GM18907 (cell line): ENCODE measurements at regions not wholly inside any gene's neighbourhood (a gene's known extent, or its start where the extent isn't known, plus 50 kb on each side); places are given as distances from the start of the nearest gene placed in this dataset.
A peak's percentile ranks its signal among the peaks of the same experiment; 100 is the strongest.

Source experiments
- ATAC-seq: cut with Tn5 transposase; IDR thresholded peaks from one replicate; pipeline ENCODE4 v1.9.1; 2021; ENCODE audit warnings: mild to moderate bottlenecking, moderate library complexity; ENCODE audit not compliant: unreplicated experiment

GRCh38 chr4:23360718-23361117 is 529.1 kb downstream of the PPARGC1A start:
- ATAC-seq = no peak

GRCh38 chr4:23355258-23355657 is 534.6 kb downstream of the PPARGC1A start:
- ATAC-seq = no peak

DNA sequence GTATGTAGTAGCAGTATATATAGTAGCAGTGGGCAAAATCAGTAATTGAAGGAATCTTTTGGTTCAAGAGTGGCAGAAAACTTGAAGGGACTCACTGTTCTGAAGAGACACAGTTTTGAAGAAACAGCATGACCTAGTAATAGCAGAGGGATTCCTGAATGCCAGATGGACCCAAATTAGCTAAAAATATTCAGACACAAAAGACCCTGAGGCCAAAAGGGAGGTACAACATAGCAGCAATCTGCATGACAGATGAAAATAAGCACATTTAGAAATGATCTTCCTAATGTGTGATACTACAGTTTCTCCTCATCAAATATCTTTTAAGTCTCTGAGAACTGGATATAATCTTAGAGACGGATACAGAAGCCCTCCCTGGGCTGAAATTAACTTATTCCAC is 536.6 kb downstream of the PPARGC1A start:
- ATAC-seq = no peak

GRCh38 chr4:23348789-23349498 is 540.9 kb downstream of the PPARGC1A start:
- ATAC-seq = peak; percentile 65

GRCh38 chr4:23337292-23337691 is 552.6 kb downstream of the PPARGC1A start:
- ATAC-seq = no peak

GRCh38 chr4:23333946-23334878 is 555.6 kb downstream of the PPARGC1A start:
- ATAC-seq = peak; percentile 91

GRCh38 chr4:23333556-23333945 is 556.3 kb downstream of the PPARGC1A start:
- ATAC-seq = peak; percentile 8

- ATAC-seq = no peak
These were observed 557.5 kb downstream of the PPARGC1A start for GRCh38 chr4:23332313-23332712.

GRCh38 chr4:23327120-23327519 is 562.7 kb downstream of the PPARGC1A start:
- no peak for ATAC-seq

GRCh38 chr4:23324021-23324690 is 565.7 kb downstream of the PPARGC1A start:
- ATAC-seq = no peak

GRCh38 chr4:23323436-23323835 is 566.4 kb downstream of the PPARGC1A start:
- no peak for ATAC-seq

DNA sequence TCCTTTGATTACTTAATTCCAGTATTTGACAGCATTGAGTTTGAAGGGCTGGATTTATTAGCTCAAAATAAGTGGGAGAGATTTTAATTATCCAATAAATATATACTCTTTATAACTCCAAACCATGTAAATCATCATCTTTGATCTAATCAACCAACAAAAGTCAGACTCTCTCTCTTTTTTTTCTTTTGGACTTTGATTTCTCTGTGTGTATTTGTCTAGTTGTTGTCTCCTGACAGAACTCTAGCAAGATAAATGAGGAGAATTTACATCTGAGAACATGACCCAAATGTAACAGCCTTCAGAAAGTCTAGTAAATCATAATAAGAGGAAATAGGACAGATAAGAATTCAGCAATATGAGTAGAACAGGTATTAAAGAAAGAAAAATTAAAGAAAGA is 567.1 kb downstream of the PPARGC1A start:
- no peak for ATAC-seq

DNA sequence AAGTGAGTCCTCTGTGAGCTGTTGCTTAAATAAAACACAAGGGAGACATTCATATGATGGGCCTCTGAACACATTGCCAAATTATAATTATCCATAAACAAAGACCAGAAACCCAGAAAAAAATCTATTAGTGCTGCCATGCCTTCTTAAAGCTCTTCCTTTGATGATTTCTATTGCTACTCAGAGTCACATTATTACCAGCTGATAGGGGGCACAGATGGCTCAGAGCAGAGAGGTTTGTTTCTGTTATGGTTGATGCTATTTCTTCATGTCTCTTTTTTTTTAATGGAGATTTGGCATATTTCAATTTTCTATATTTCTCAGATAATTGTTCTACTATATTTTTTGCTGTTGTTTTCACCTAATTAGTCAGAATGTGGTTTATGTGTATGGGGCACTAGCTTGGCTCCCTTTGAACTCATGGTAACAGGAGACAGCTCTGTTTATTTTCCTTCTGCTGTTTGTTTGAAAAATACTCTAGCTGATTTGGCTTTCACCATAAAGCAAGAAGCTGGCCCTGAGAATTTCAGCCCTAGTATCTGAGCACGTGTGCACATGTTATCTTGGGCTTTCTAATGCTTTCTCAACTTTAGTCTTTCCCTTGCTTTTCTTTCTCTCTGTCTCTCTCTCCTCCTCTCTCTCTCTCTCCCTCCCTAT is 568.8 kb downstream of the PPARGC1A start:
- ATAC-seq = no peak

DNA sequence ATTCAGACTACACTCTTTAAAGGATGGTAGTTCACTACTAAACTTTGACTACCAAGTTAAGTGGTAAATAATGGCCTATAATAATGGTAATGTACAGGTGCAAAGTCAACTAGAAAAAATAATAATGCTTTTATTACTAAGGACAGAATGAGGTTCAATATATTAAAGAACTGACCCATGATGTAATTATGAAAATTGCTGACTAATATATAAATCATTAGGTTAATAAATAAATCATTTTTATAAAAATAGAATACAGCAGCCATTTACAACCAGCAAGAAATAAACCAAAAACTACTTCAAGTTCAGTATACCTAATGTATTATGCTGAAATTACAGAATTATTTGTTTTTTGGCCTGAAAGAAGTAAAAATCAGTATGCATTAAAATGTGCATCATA is 577.2 kb downstream of the PPARGC1A start:
- no peak for ATAC-seq

- no peak for ATAC-seq
These were observed 577.9 kb downstream of the PPARGC1A start for GRCh38 chr4:23311983-23312382.

- ATAC-seq = no peak
These were observed 584.8 kb downstream of the PPARGC1A start for GRCh38 chr4:23305026-23305425.

DNA sequence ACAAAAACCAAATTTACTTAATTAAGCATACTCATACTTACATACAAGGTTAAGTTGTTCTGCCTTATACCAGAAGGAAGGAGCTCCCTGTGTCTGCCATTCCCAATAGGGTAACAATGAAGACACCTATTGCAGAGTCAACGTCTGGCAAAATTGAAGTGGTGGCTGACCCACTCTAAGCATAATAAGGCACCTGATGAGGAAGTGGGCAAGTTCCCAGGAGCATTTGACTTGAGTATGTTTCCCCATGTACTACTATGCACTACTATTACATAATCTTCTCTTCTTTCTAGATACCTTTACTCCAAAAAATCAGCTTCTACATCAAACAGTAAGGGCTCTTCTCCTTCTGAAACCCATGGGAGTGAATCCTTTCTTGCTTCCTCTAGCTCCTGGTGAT is 591.5 kb downstream of the PPARGC1A start:
- no peak for ATAC-seq

- no peak for ATAC-seq
These were observed 592.5 kb downstream of the PPARGC1A start for GRCh38 chr4:23297327-23297726.

GRCh38 chr4:23291139-23291538 is 598.4 kb downstream of the GBA3 start:
- ATAC-seq = no peak

DNA sequence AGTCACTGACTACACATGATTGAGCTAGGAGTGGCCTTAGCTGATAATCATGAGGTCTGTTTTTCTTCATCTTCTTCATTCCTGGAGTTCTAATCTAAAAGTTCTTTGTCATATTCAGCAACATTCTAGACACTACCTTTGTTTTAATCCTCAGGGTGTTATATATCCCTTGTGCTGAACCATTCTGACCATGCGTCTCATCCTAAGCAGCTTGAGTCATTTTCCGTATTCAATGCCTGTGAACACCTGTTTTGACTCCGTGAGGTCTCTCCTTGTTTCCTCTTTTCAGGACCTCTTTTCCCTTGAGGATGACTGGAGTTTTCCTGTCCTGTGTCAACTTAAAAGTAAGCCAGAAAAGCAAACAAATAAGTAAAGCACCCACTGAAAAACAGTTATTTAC is 597.9 kb downstream of the GBA3 start:
- peak; percentile 52 for ATAC-seq

DNA sequence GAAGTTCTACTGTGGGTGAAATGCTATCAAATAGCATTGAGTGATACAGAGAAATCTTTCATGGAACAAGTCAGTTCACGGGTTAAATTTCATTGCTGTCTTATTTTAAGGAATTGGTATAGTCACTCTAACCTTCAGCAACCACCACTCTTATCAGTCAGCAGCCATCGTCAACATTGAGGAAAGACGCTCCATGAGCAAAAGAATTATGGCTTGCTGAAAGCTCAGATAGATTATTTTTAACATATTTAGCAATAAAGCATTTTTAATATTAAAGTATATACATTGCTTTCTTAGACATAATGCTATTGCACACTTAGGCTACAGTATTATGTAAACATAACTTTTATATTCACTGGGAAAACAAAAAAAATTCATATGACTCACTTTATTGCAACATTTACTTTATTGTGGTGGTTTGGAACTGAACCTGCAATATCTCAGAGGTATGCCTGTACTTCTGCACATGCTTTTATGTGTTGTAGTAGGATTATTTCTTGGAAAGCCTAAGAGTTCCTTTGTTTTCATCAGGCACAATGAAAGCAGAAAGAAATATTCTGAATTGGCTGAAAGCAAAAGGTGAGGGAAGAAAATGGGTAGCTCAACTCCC is 586.7 kb downstream of the GBA3 start:
- no peak for ATAC-seq
